ENCODE measurements at regions not wholly inside any gene's neighbourhood (a gene's known extent, or its start where the extent isn't known, plus 50 kb on each side); places are given as distances from the start of the nearest gene placed in this dataset.

- no peak for TF ChIP-seq CTCF (IDR thresholded peaks at IDR 0.05)
- no peak for TF ChIP-seq POLR2AphosphoS5 (IDR thresholded peaks at IDR 0.05; ENCODE audit: insufficient read depth in 1 of 2, low read depth in 1 of 2)
- no peak for TF ChIP-seq POLR2A (IDR thresholded peaks at IDR 0.05)
Measured at GRCh38 chr13:71291842-71292146, 575.2 kb downstream of the DACH1 start.
